ENCODE measurements at regions not wholly inside any gene's neighbourhood (a gene's known extent, or its start where the extent isn't known, plus 50 kb on each side); places are given as distances from the start of the nearest gene placed in this dataset.

DNA sequence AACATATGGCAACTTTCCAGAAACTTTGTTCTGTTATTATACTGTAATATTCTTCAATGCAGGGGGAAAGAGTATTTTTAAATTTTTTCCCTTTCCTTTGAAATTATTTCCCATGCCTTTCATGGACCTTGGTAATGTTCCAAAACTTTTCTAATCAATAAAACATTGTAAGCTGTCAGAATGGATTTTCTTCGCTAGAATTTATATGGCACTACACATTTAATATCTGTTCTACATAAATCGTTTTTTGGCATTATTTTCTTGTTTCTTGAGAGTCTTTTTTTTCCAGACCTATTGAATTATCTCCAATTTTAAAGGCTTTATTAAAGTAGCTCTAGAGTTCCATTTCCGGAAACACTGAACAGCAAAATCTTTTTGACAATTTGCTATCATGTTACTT is 249.0 kb downstream of the TMEM167A start:
- H4K5ac ChIP-seq (ENCODE audit: insufficient read length, low read depth, low read length), result no peak overlapping the region
- WGBS, 2 experiments (ENCODE audit: extremely low coverage in 1 of 2, insufficient coverage in 1 of 2, insufficient read length in 1 of 2, insufficient replicate concordance in 2 of 2, low coverage in 1 of 2, low lambda C conversion rate in 2 of 2, missing lambda C conversion rate in 1 of 2), result 94% methylated on average over 3 of the region's 3 CpGs; no CpG with 5 or more reads in 1 of the 2 experiments
- no peak overlapping the region for H4K8ac ChIP-seq (ENCODE audit: extremely low read depth, insufficient read depth, low read length)
- H3K18ac ChIP-seq (ENCODE audit: extremely low read depth, low read length), result no peak overlapping the region
- H3K9ac ChIP-seq (replicated peaks in 1 of 4; ENCODE audit: extremely low read depth in 1 of 4, low read depth in 3 of 4, low read length in 3 of 4), result no peak overlapping the region
- no peak overlapping the region for H3K23ac ChIP-seq (ENCODE audit: insufficient read length)
- H2AK5ac ChIP-seq (ENCODE audit: low read depth, low read length), result no peak overlapping the region
- no peak for FAIRE-seq
- no peak overlapping the region for H4K91ac ChIP-seq (replicated peaks; ENCODE audit: insufficient read length, low read length)
- no peaks in the 10 kb centered on the region for H3K79me2 ChIP-seq (ENCODE audit: control insufficient read depth in 1 of 2, insufficient read depth in 2 of 2, low read length in 2 of 2)
- H3K36me3 ChIP-seq (ENCODE audit: control insufficient read depth in 2 of 4, insufficient read depth in 4 of 4, low read length in 3 of 4), result no peaks in the 10 kb centered on the region
- ChIA-PET CTCF (ENCODE audit: partially characterized antibody) (interaction anchor here (0.6 to 1.4 kb wide), 3 partner anchors 14 to 317 kb away, joined by 3 to 4 read pairs (median 3); no protein-coding TSS in a partner anchor), POLR2A (ENCODE audit: partially characterized antibody) (no interaction called here)
- H3K9me3 ChIP-seq (ENCODE audit: insufficient read depth in 2 of 2, low read depth in 1 of 2, low read length in 1 of 2), result no peaks in the 10 kb centered on the region
- no peak overlapping the region for H3K56ac ChIP-seq (replicated peaks; ENCODE audit: insufficient read length, low read depth, low read length)
- H2BK120ac ChIP-seq (replicated peaks; ENCODE audit: low read depth, low read length), result no peak overlapping the region
- H2BK15ac ChIP-seq (ENCODE audit: low read length), result no peak overlapping the region
- H3K23me2 ChIP-seq (ENCODE audit: low read depth, low read length), result no peaks in the 10 kb centered on the region
- no peak overlapping the region for H3K4ac ChIP-seq (replicated peaks; ENCODE audit: insufficient read length, low read depth, low read length)
- H2AFZ ChIP-seq (ENCODE audit: low read length), result no peak overlapping the region
- H3K14ac ChIP-seq (ENCODE audit: insufficient read length), result no peak overlapping the region
- no peaks in the 10 kb centered on the region for H4K20me1 ChIP-seq (replicated peaks in 1 of 2; ENCODE audit: control insufficient read depth in 1 of 2, insufficient read depth in 2 of 2, low read length in 2 of 2)
- no peak overlapping the region for H3K4me3 ChIP-seq (ENCODE audit: extremely low read depth in 1 of 4, insufficient read depth in 2 of 4, low read depth in 3 of 4, low read length in 4 of 4)
- H2BK12ac ChIP-seq (ENCODE audit: low read depth, low read length), result no peak overlapping the region
- no peaks in the 10 kb centered on the region for H3K79me1 ChIP-seq (ENCODE audit: low read depth, low read length)
- no peak for DNase-seq (ENCODE audit: low read depth in 1 of 2, low spot score in 2 of 2)
- peaks cover 0 to 1% (median 0%) of the 10 kb centered on the region in 4 experiments; a peak in 1 of 7 replicates for H3K27me3 ChIP-seq (replicated peaks in 1 of 4; ENCODE audit: control insufficient read depth in 3 of 4, extremely low read depth in 1 of 4, insufficient read depth in 3 of 4, low read length in 3 of 4)
- H3K4me2 ChIP-seq (ENCODE audit: insufficient read depth in 1 of 2, low read depth in 2 of 2, low read length in 2 of 2), result no peak overlapping the region
- H2BK20ac ChIP-seq (ENCODE audit: low read length), result no peak overlapping the region
- H3K4me1 ChIP-seq (replicated peaks in 1 of 4; ENCODE audit: control insufficient read depth in 3 of 4, insufficient read depth in 4 of 4, low read length in 3 of 4), result peaks cover 0 to 1% (median 0%) of the 10 kb centered on the region in 4 experiments; a peak in 1 of 7 replicates
- no peak overlapping the region for H2BK5ac ChIP-seq (ENCODE audit: low read depth, low read length)
- H3K27ac ChIP-seq (ENCODE audit: low read depth, low read length), result no peak overlapping the region
- TF ChIP-seq SP4 (IDR thresholded peaks at IDR 0.05; ENCODE audit: low read length), result no peak
- TF ChIP-seq NRF1 (IDR thresholded peaks at IDR 0.05; ENCODE audit: low read depth, low read length), result no peak
- no peak for TF ChIP-seq POU5F1 (IDR thresholded peaks at IDR 0.05; ENCODE audit: low read depth, low read length)
- no peak for TF ChIP-seq POLR2A (IDR thresholded peaks at IDR 0.05; ENCODE audit: control extremely low read depth in 1 of 2, low read depth in 2 of 2, low read length in 2 of 2)
- TF ChIP-seq JUND (IDR thresholded peaks at IDR 0.05; ENCODE audit: low read length), result no peak
- no peak for TF ChIP-seq CBX5 (IDR thresholded peaks at IDR 0.05; ENCODE audit: low read depth, low read length)
- TF ChIP-seq YY1 (IDR thresholded peaks at IDR 0.05; ENCODE audit: low read depth, low read length), result no peak
- no peak for TF ChIP-seq HDAC2 (IDR thresholded peaks at IDR 0.05; ENCODE audit: borderline replicate concordance in 1 of 2, low read depth in 2 of 2, low read length in 2 of 2)
- TF ChIP-seq RXRA (IDR thresholded peaks at IDR 0.05; ENCODE audit: insufficient read depth, low read depth, low read length), result no peak
- no peak for TF ChIP-seq SUZ12 (IDR thresholded peaks at IDR 0.05; ENCODE audit: low read length)
- TF ChIP-seq TEAD4 (IDR thresholded peaks at IDR 0.05; ENCODE audit: low read depth, low read length), result no peak
- TF ChIP-seq FOSL1 (IDR thresholded peaks at IDR 0.05; ENCODE audit: insufficient read depth, low read depth, low read length), result no peak
- TF ChIP-seq GTF2F1 (IDR thresholded peaks at IDR 0.05; ENCODE audit: borderline replicate concordance, low read depth, low read length), result no peak
- TF ChIP-seq POLR2AphosphoS5 (IDR thresholded peaks at IDR 0.05; ENCODE audit: low read depth, low read length), result no peak
- no peak for TF ChIP-seq CTBP2 (IDR thresholded peaks at IDR 0.05; ENCODE audit: borderline replicate concordance, insufficient read depth, insufficient read length, low read length)
- no peak for TF ChIP-seq CBX8 (IDR thresholded peaks at IDR 0.05; ENCODE audit: borderline replicate concordance, low read depth, low read length)

Data from H1 (cell line).